Liver (tissue), 8 donors: ENCODE measurements at regions not wholly inside any gene's neighbourhood (a gene's known extent, or its start where the extent isn't known, plus 50 kb on each side); places are given as distances from the start of the nearest gene placed in this dataset.

Experiments used
- DNase-seq: peaks from one replicate; pipeline ENCODE4 v3.0.0-alpha.2; 2017; ENCODE audit warnings: low spot score
- H3K27ac ChIP-seq, 2 donors: one replicate each; pipeline ENCODE4 v1.7.0; 2013; ENCODE audit warnings: inconsistent platforms in 2 of 2, low read length in 2 of 2, control low read depth in 1 of 2, low read depth in 1 of 2, mild to moderate bottlenecking in 1 of 2
- H3K27me3 ChIP-seq, 4 donors: one replicate each; pipeline versions ENCODE4 v1.6.1 to v1.7.0; 2013; ENCODE audit warnings: low read length in 3 of 4, inconsistent platforms in 1 of 4, mild to moderate bottlenecking in 1 of 4, moderate library complexity in 1 of 4; ENCODE audit not compliant: control insufficient read depth in 4 of 4, insufficient read depth in 4 of 4
- H3K36me3 ChIP-seq, 4 donors: one replicate each; pipeline versions ENCODE4 v1.6.1 to v1.7.0; 2013; ENCODE audit warnings: low read length in 3 of 4, mild to moderate bottlenecking in 3 of 4, low read depth in 1 of 4, moderate library complexity in 1 of 4; ENCODE audit not compliant: control insufficient read depth in 4 of 4, insufficient read depth in 3 of 4
- H3K4me1 ChIP-seq, 4 donors: one replicate each; pipeline versions ENCODE4 v1.6.1 to v1.7.0; 2013; ENCODE audit warnings: low read length in 3 of 4, mild to moderate bottlenecking in 3 of 4, moderate library complexity in 1 of 4; ENCODE audit not compliant: control insufficient read depth in 4 of 4, insufficient read depth in 4 of 4
- H3K4me3 ChIP-seq, 3 donors: one replicate each; pipeline versions ENCODE4 v1.6.1 to v1.7.0; 2013; ENCODE audit warnings: low read length in 3 of 3, control low read depth in 1 of 3, low read depth in 1 of 3, mild to moderate bottlenecking in 1 of 3
- H3K9ac ChIP-seq, 2 donors: one replicate each; pipeline ENCODE4 v1.7.0; 2013; ENCODE audit warnings: low read length in 2 of 2, mild to moderate bottlenecking in 2 of 2, moderate library complexity in 2 of 2, control low read depth in 1 of 2, low read depth in 1 of 2
- H3K9me3 ChIP-seq, 4 donors: one replicate each; pipeline versions ENCODE4 v1.6.1 to v1.7.0; 2013; ENCODE audit warnings: low read length in 3 of 4; ENCODE audit not compliant: control insufficient read depth in 4 of 4
- CTCF ChIP-seq: fragments of 150-350 bp; IDR thresholded peaks from 2 replicates; pipeline ENCODE4 v1.5.1; 2017; ENCODE audit warnings: improper control_type of control experiment, low read depth, low read length; ENCODE audit not compliant: missing input control
- EGR1 ChIP-seq, 2 donors: IDR thresholded peaks; 2 replicates each; pipeline ENCODE4 v1.6.1; 2016 to 2018; ENCODE audit warnings: antibody characterized with exemption in 2 of 2, low read depth in 2 of 2
- FOXA1 ChIP-seq: IDR thresholded peaks from 2 replicates; pipeline ENCODE4 v1.6.1; 2016; ENCODE audit warnings: antibody characterized with exemption
- FOXA2 ChIP-seq: IDR thresholded peaks from 2 replicates; pipeline ENCODE4 v1.6.1; 2016; ENCODE audit warnings: antibody characterized with exemption
- HNF4A ChIP-seq, 2 donors: conservative IDR thresholded peaks; 2 replicates each; pipeline ENCODE4 v1.6.1; 2016; ENCODE audit warnings: antibody characterized with exemption in 2 of 2, mild to moderate bottlenecking in 2 of 2
- HNF4G ChIP-seq: IDR thresholded peaks from 2 replicates; pipeline ENCODE4 v1.6.1; 2016; ENCODE audit warnings: antibody characterized with exemption
- JUND ChIP-seq, 2 donors: IDR thresholded peaks; 2 replicates each; pipeline ENCODE4 v1.6.1; 2016; ENCODE audit warnings: antibody characterized with exemption in 2 of 2
- MAX ChIP-seq: IDR thresholded peaks from 2 replicates; pipeline ENCODE4 v1.6.1; 2016; ENCODE audit warnings: antibody characterized with exemption
- NR2F2 ChIP-seq: IDR thresholded peaks from 2 replicates; pipeline ENCODE4 v1.6.1; 2016; ENCODE audit warnings: antibody characterized with exemption
- RAD21 ChIP-seq, 2 donors: IDR thresholded peaks; 2 replicates each; pipeline ENCODE4 v1.6.1; 2016; ENCODE audit warnings: antibody characterized with exemption in 2 of 2, mild to moderate bottlenecking in 2 of 2
- REST ChIP-seq: IDR thresholded peaks from 2 replicates; pipeline ENCODE4 v1.6.1; 2016; ENCODE audit warnings: antibody characterized with exemption, mild to moderate bottlenecking
- RXRA ChIP-seq, 2 donors: IDR thresholded peaks; 2 replicates each; pipeline ENCODE4 v1.6.1; 2017 to 2018; ENCODE audit warnings: antibody characterized with exemption in 2 of 2, mild to moderate bottlenecking in 1 of 2
- SP1 ChIP-seq: IDR thresholded peaks from 2 replicates; pipeline ENCODE4 v1.6.1; 2018; ENCODE audit warnings: antibody characterized with exemption, mild to moderate bottlenecking
- ZBTB33 ChIP-seq: IDR thresholded peaks from 2 replicates; pipeline ENCODE4 v1.6.1; 2016; ENCODE audit warnings: antibody characterized with exemption
- WGBS: extraction: QIAGEN DNeasy Blood & Tissue Kit; methylation state at CpG from one replicate; pipeline ENCODE4 v1.1.7; 2013; 5-methylcytosine and 5-hydroxymethylcytosine counted together
- donor health status: healthy.
- donor health status: healthy.
- donor health status: healthy.
- donor health status: healthy.
- donor health status: healthy.

- H3K9ac ChIP-seq: no peak overlapping the region
- H3K4me1 ChIP-seq: no peaks in the 10 kb centered on the region
- H3K9me3 ChIP-seq: no peaks in the 10 kb centered on the region
- TF ChIP-seq MAX: no peak
- TF ChIP-seq JUND (IDR thresholded peaks at IDR 0.05): no peak
- TF ChIP-seq FOXA1: no peak
- no peak for TF ChIP-seq RAD21 (IDR thresholded peaks at IDR 0.05)
- TF ChIP-seq HNF4G: no peak
- TF ChIP-seq NR2F2: no peak
- no peak for TF ChIP-seq SP1
- no peak for TF ChIP-seq REST
- TF ChIP-seq EGR1 (IDR thresholded peaks at IDR 0.05; ENCODE audit: low read depth in 2 of 2): no peak
- no peak for TF ChIP-seq ZBTB33
- DNase-seq: no peak
- peaks cover 0 to 4% (median 0%) of the 10 kb centered on the region in 4 donors for H3K27me3 ChIP-seq
- 56% methylated on average over 4 of the region's 4 CpGs for WGBS
- H3K4me3 ChIP-seq: no peak overlapping the region
- no peak overlapping the region for H3K27ac ChIP-seq
- no peaks in the 10 kb centered on the region for H3K36me3 ChIP-seq
Measured at GRCh38 chr11:11081776-11082175, 223.9 kb upstream of the ZBED5 start.

GRCh38 chr11:11081288-11081687 is 223.4 kb upstream of the ZBED5 start:
- 89% methylated on average over 4 of the region's 4 CpGs for WGBS

More at GRCh38 chr11:11081288-11081687, 223.4 kb upstream of the ZBED5 start:
- DNase-seq: no peak
- H3K9ac ChIP-seq: no peak overlapping the region
- no peaks in the 10 kb centered on the region for H3K9me3 ChIP-seq
- H3K27ac ChIP-seq: no peak overlapping the region
- peaks cover 0 to 4% (median 0%) of the 10 kb centered on the region in 4 donors for H3K27me3 ChIP-seq
- TF ChIP-seq CTCF (no peak), NR2F2 (no peak), RAD21 (IDR thresholded peaks at IDR 0.05) (no peak), FOXA2 (no peak), HNF4A (conservative IDR thresholded peaks at IDR 0.05) (no peak), HNF4G (no peak), REST (no peak), RXRA (IDR thresholded peaks at IDR 0.05) (no peak)
- no peaks in the 10 kb centered on the region for H3K4me1 ChIP-seq
- no peaks in the 10 kb centered on the region for H3K36me3 ChIP-seq
- H3K4me3 ChIP-seq: no peak overlapping the region
